Kidney (tissue), 13 donors: ENCODE measurements at regions not wholly inside any gene's neighbourhood (a gene's known extent, or its start where the extent isn't known, plus 50 kb on each side); places are given as distances from the start of the nearest gene placed in this dataset.
"Not testable (repeated sequence)": the region's sequence is repeated elsewhere in the genome, so short reads cannot be mapped to it uniquely, and the experiment has no call there.

ENCODE experiments used
- DNase-seq, 5 donors: peaks; one replicate each; pipeline ENCODE4 v3.0.0-alpha.2; 2013 to 2020
- FAIRE-seq: peaks from 2 replicates; lab custom pipeline; 2012; peaks lifted over from hg19 to GRCh38; lab: Jason Lieb, UNC
- H3K27ac ChIP-seq, 2 donors: one replicate each; pipeline ENCODE4 v1.7.0; 2013; ENCODE audit warnings: low read depth in 2 of 2, low read length in 2 of 2, inconsistent platforms in 1 of 2
- H3K27me3 ChIP-seq: one replicate; pipeline ENCODE4 v1.7.1; 2013; ENCODE audit warnings: low read length, inconsistent platforms; ENCODE audit not compliant: control insufficient read depth, insufficient read depth
- H3K36me3 ChIP-seq, 3 donors: one replicate each; pipeline versions ENCODE4 v1.7.0 to v1.7.1; 2013; ENCODE audit warnings: low read length in 3 of 3, control low read depth in 1 of 3, inconsistent platforms in 1 of 3; ENCODE audit not compliant: insufficient read depth in 3 of 3, control insufficient read depth in 2 of 3
- H3K4me1 ChIP-seq, 3 donors: one replicate each; pipeline versions ENCODE4 v1.7.0 to v1.7.1; 2013; ENCODE audit warnings: low read length in 3 of 3, inconsistent platforms in 1 of 3, low read depth in 1 of 3; ENCODE audit not compliant: control insufficient read depth in 2 of 3, insufficient read depth in 2 of 3
- H3K4me3 ChIP-seq, 3 donors: one replicate each; pipeline versions ENCODE4 v1.7.0 to v1.8.1; 2013; ENCODE audit warnings: low read length in 3 of 3, control low read depth in 1 of 3, inconsistent platforms in 1 of 3
- H3K9ac ChIP-seq, 3 donors: one replicate each; pipeline versions ENCODE4 v1.7.0 to v1.7.1; 2013; ENCODE audit warnings: low read length in 3 of 3, control low read depth in 1 of 3, inconsistent platforms in 1 of 3
- H3K9me3 ChIP-seq, 3 donors: one replicate each; pipeline versions ENCODE4 v1.7.0 to v1.7.1; 2013; ENCODE audit warnings: low read length in 3 of 3, control low read depth in 1 of 3, inconsistent platforms in 1 of 3; ENCODE audit not compliant: control insufficient read depth in 2 of 3, insufficient read depth in 1 of 3
- CTCF ChIP-seq: IDR thresholded peaks from 3 replicates; pipeline ENCODE4 v1.5.1; 2012; ENCODE audit warnings: mild to moderate bottlenecking, moderate library complexity, borderline replicate concordance; ENCODE audit not compliant: insufficient read depth; ENCODE audit errors: extremely low read depth
- intact Hi-C: fragments of 100-400 bp; cut with DNase I; formaldehyde crosslinking; loops from one replicate; pipeline ENCODE4 v1.11.1; 2022
- donor health status: control.
- donor health status: control.
- donor health status: control.
- donor health status: control.
- donor health status: control.
- donor health status: DM: yes; HTN: yes; CAD: no.
- donor health status: Normal renal cell carcinoma (clear cell type).

DNA sequence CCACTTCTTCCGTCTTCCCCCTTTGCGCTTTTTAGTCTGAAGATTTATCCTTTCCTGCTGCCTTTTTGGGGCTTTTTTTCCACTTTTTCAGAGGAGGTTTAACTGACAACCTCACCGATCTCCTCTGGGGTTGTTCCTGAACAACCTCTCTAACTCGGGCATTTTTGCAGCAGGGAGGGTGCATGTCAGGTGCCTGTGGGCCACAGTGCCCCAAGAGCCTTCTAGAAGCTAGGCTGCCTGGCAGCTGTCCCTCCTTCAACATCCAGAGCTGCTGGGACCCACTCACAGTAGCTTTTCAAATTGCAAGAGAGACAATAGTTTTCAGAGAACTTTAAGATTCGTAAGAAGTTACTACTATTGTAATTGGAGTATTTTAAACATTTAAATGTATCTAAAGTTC, 1112.4 kb upstream of the CNTN5 start:
- no peak overlapping the region for H3K4me3 ChIP-seq
- no peak overlapping the region for H3K9ac ChIP-seq
- no peak for TF ChIP-seq CTCF
- H3K27ac ChIP-seq: no peak overlapping the region
- no peaks in the 10 kb centered on the region for H3K9me3 ChIP-seq
- DNase-seq (peak in 2 of 5 donors; percentile 5 to 13), FAIRE-seq (no peak)
- intact Hi-C loops: no loop called here
- H3K36me3 ChIP-seq: no peaks in the 10 kb centered on the region
- no peaks in the 10 kb centered on the region for H3K4me1 ChIP-seq
- no peaks in the 10 kb centered on the region for H3K27me3 ChIP-seq

- TF ChIP-seq CTCF: no peak
- DNase-seq (peak in 2 of 5 donors; percentile 64 to 80), FAIRE-seq (no peak)
- Histone ChIP-seq H3K4me1 (no peaks in the 10 kb centered on the region), H3K36me3 (no peaks in the 10 kb centered on the region), H3K9me3 (no peaks in the 10 kb centered on the region), H3K9ac (no peak overlapping the region), H3K4me3 (no peak overlapping the region), H3K27me3 (no peaks in the 10 kb centered on the region), H3K27ac (no peak overlapping the region)
- intact Hi-C loops: no loop called here
These were observed 1110.9 kb upstream of the CNTN5 start for GRCh38 chr11:97909614-97910399.

GRCh38 chr11:97912629-97913028, 1108.1 kb upstream of the CNTN5 start:
- DNase-seq: no peak
- no peak for TF ChIP-seq CTCF
- intact Hi-C loops: no loop called here
- no peak overlapping the region for H3K4me3 ChIP-seq
- H3K9ac ChIP-seq: no peak overlapping the region
- no peaks in the 10 kb centered on the region for H3K4me1 ChIP-seq
- no peaks in the 10 kb centered on the region for H3K27me3 ChIP-seq
- H3K9me3 ChIP-seq: no peaks in the 10 kb centered on the region
- no peaks in the 10 kb centered on the region for H3K36me3 ChIP-seq
- H3K27ac ChIP-seq: no peak overlapping the region
- no peak for FAIRE-seq

- H3K27me3 ChIP-seq, H3K4me1 ChIP-seq, H3K9me3 ChIP-seq, H3K36me3 ChIP-seq, intact Hi-C loops, H3K9ac ChIP-seq, H3K27ac ChIP-seq, FAIRE-seq, H3K4me3 ChIP-seq: not testable (repeated sequence)
- DNase-seq: peak in 1 of 5 donors; percentile 30
These were observed 1097.8 kb upstream of the CNTN5 start for GRCh38 chr11:97922933-97923332.
